Chondrocyte (in vitro differentiated cells): ENCODE measurements at regions not wholly inside any gene's neighbourhood (a gene's known extent, or its start where the extent isn't known, plus 50 kb on each side); places are given as distances from the start of the nearest gene placed in this dataset.

Source experiments
- DNase-seq: peaks from one replicate; pipeline ENCODE4 v3.0.0; 2021; ENCODE audit warnings: mixed read lengths, low spot score
- H3K27ac Mint-ChIP-seq: one replicate; pipeline ENCODE4 v1.8.0; 2021; ENCODE audit warnings: mild to moderate bottlenecking, moderate library complexity, mixed read lengths; ENCODE audit not compliant: unreplicated experiment
- H3K27me3 Mint-ChIP-seq: 2 replicates; pipeline ENCODE4 v1.8.0; 2021; ENCODE audit warnings: low read depth, mixed read lengths
- H3K36me3 Mint-ChIP-seq: 2 replicates; pipeline ENCODE4 v1.8.0; 2021; ENCODE audit warnings: low read depth, mixed read lengths
- H3K4me1 Mint-ChIP-seq: 2 replicates; pipeline ENCODE4 v1.8.0; 2021; ENCODE audit warnings: low read depth, mild to moderate bottlenecking, mixed read lengths
- H3K4me3 Mint-ChIP-seq: one replicate; pipeline ENCODE4 v1.8.0; 2021; ENCODE audit warnings: mild to moderate bottlenecking, moderate library complexity, mixed read lengths; ENCODE audit not compliant: unreplicated experiment
- H3K9me3 Mint-ChIP-seq: 2 replicates; pipeline ENCODE4 v1.8.0; 2021; ENCODE audit warnings: low read depth, mixed read lengths
- CTCF ChIP-seq: fragments of 200-600 bp; sonication (generic); IDR thresholded peaks from 2 replicates; pipeline ENCODE4 v1.5.0; 2021; ENCODE audit warnings: antibody characterized with exemption, mild to moderate bottlenecking, moderate library complexity

- Mint-ChIP-seq H3K9me3 (peaks cover 13% of the 10 kb centered on the region), H3K36me3 (peaks cover 2% of the 10 kb centered on the region), H3K4me3 (no peak overlapping the region), H3K27me3 (peaks cover 16% of the 10 kb centered on the region), H3K4me1 (no peaks in the 10 kb centered on the region), H3K27ac (no peak overlapping the region)
- TF ChIP-seq CTCF, result no peak
- DNase-seq, result no peak
Measured at GRCh38 chr16:79365702-79366101, 234.8 kb downstream of the MAF start.

GRCh38 chr16:79363484-79363883, 237.1 kb downstream of the MAF start:
- H3K27ac Mint-ChIP-seq, result no peak overlapping the region
- no peak for DNase-seq
- peaks cover 10% of the 10 kb centered on the region for H3K9me3 Mint-ChIP-seq
- H3K4me1 Mint-ChIP-seq, result no peaks in the 10 kb centered on the region
- no peak for TF ChIP-seq CTCF
- H3K4me3 Mint-ChIP-seq, result no peak overlapping the region
- H3K27me3 Mint-ChIP-seq, result peaks cover 13% of the 10 kb centered on the region
- peaks cover 2% of the 10 kb centered on the region for H3K36me3 Mint-ChIP-seq

- Mint-ChIP-seq H3K27me3 (peaks cover 12% of the 10 kb centered on the region), H3K4me1 (no peaks in the 10 kb centered on the region), H3K36me3 (peaks cover 2% of the 10 kb centered on the region), H3K27ac (no peak overlapping the region), H3K9me3 (peaks cover 10% of the 10 kb centered on the region), H3K4me3 (no peak overlapping the region)
- DNase-seq, result no peak
- no peak for TF ChIP-seq CTCF
Measured at GRCh38 chr16:79363035-79363434, 237.5 kb downstream of the MAF start.

- Mint-ChIP-seq H3K9me3 (peaks cover 10% of the 10 kb centered on the region), H3K27ac (no peak overlapping the region), H3K27me3 (peaks cover 12% of the 10 kb centered on the region), H3K4me1 (no peaks in the 10 kb centered on the region), H3K36me3 (peaks cover 2% of the 10 kb centered on the region), H3K4me3 (no peak overlapping the region)
- TF ChIP-seq CTCF, result no peak
- no peak for DNase-seq
Measured at GRCh38 chr16:79362300-79362970, 238.1 kb downstream of the MAF start.

GRCh38 chr16:79361132-79361751, 239.3 kb downstream of the MAF start:
- Mint-ChIP-seq H3K4me1 (no peaks in the 10 kb centered on the region), H3K27me3 (peaks cover 12% of the 10 kb centered on the region), H3K27ac (no peak overlapping the region), H3K9me3 (peaks cover 3% of the 10 kb centered on the region), H3K36me3 (peaks cover 2% of the 10 kb centered on the region), H3K4me3 (no peak overlapping the region)
- no peak for DNase-seq
- TF ChIP-seq CTCF, result no peak
